ENCODE measurements at regions not wholly inside any gene's neighbourhood (a gene's known extent, or its start where the extent isn't known, plus 50 kb on each side); places are given as distances from the start of the nearest gene placed in this dataset.

GRCh38 chr19:28980236-28980868 is 232.6 kb downstream of the UQCRFS1 start:
- intact Hi-C loops (cut with DNase I), result no loop called here
- H3K4me3 ChIP-seq, result no peak overlapping the region
- H3K4me1 ChIP-seq (replicated peaks in 1 of 2), result no peaks in the 10 kb centered on the region
- H3K27ac ChIP-seq, result no peak overlapping the region
- no peak for DNase-seq
- no peaks in the 10 kb centered on the region for H3K9me3 ChIP-seq (replicated peaks in 1 of 3)
- H3K27me3 ChIP-seq, result no peaks in the 10 kb centered on the region
- WGBS, 4 donors, result 61 to 69% (median 63%) methylated on average over 7 of the region's 7 CpGs
- TF ChIP-seq CTCF (IDR thresholded peaks at IDR 0.05) (peak in 3 of 6 experiments; percentile 6 to 19 (median 17)), POLR2A (IDR thresholded peaks at IDR 0.05) (no peak)
- no peaks in the 10 kb centered on the region for H3K36me3 ChIP-seq (replicated peaks in 1 of 2)

GRCh38 chr19:28977826-28978225 is 235.1 kb downstream of the UQCRFS1 start:
- H3K27ac ChIP-seq, result no peak overlapping the region
- WGBS, 4 donors, result 80 to 91% (median 86%) methylated on average over 5 of the region's 5 CpGs
- H3K9me3 ChIP-seq (replicated peaks in 1 of 3), result no peaks in the 10 kb centered on the region
- TF ChIP-seq CTCF (IDR thresholded peaks at IDR 0.05) (no peak), POLR2A (IDR thresholded peaks at IDR 0.05) (no peak)
- no peaks in the 10 kb centered on the region for H3K4me1 ChIP-seq (replicated peaks in 1 of 2)
- no peak overlapping the region for H3K4me3 ChIP-seq
- no peak for DNase-seq
- no peaks in the 10 kb centered on the region for H3K36me3 ChIP-seq (replicated peaks in 1 of 2)
- intact Hi-C loops (cut with DNase I), result no loop called here
- H3K27me3 ChIP-seq, result no peaks in the 10 kb centered on the region

DNA sequence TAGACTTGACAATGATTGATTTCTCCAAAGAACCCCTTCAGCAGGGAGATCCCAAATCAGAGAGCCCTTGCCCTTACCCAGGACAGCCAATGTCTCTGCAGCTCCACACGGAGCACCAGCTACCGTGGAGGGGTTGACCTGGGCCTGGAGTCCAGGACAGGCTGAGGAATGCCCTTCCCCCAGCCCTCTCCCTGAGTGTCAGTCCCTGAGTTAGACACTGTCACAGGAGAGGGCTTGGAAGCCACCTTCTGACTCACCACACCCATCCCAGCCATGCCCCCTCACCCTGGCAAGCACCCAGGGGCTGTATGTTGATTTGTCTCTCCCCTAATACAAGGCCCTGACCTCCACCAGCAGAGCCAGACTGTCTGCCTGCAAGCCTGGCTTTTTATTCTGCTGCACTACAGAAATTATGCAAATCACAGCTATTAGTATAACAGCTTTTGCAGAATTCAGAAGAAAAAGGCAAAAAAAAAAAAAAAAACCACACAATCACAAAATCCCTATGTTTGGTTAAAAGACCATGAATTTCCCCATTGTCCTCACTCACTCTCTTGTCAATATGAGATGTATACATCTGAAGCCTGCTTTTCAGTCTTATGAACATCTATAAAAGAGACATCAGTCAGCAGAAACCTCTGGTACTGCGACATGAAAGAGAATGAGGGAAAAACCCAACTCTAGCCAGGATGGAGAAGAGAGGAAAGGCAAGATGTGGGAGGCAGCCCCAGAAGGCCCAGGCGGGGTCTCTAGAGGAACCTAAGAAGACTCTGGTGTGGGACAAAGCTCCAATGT is 240.7 kb downstream of the UQCRFS1 start:
- intact Hi-C loops (cut with DNase I), result no loop called here
- Histone ChIP-seq H3K9me3 (replicated peaks in 1 of 3) (no peaks in the 10 kb centered on the region), H3K4me3 (no peak overlapping the region), H3K4me1 (replicated peaks in 1 of 2) (peaks cover 5 to 16% of the 10 kb centered on the region in 2 donors), H3K36me3 (replicated peaks in 1 of 2) (no peaks in the 10 kb centered on the region), H3K27me3 (no peaks in the 10 kb centered on the region), H3K27ac (no peak overlapping the region)
- 56 to 70% (median 57%) methylated on average over 4 of the region's 4 CpGs for WGBS, 4 donors
- peak; percentile 31 to 65 (median 49) for DNase-seq
- TF ChIP-seq CTCF (IDR thresholded peaks at IDR 0.05), result no peak
- TF ChIP-seq POLR2A (IDR thresholded peaks at IDR 0.05), result no peak

DNA sequence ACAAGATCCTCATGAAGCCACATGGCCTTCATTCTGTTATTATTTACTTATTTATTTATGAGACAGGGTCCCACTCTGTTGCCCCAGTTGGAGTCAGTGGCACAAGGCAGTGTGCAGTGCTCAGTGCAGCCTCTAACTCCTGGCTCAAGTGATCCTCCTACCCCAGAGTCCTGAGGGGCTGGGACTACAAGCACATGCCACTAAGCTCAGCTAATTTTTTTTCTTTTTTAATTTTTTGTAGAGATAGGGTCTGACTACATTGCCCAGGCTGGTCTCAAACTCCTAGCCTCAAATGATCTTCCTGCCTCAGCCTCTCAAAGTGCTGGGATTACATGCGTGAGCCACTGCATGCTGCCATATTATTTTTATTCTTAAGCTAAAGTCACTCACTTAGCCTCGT is 241.4 kb downstream of the UQCRFS1 start:
- Histone ChIP-seq H3K9me3 (replicated peaks in 1 of 3) (no peaks in the 10 kb centered on the region), H3K4me3 (no peak overlapping the region), H3K27ac (no peak overlapping the region), H3K36me3 (replicated peaks in 1 of 2) (no peaks in the 10 kb centered on the region), H3K4me1 (replicated peaks in 1 of 2) (peaks cover 5 to 16% of the 10 kb centered on the region in 2 donors), H3K27me3 (no peaks in the 10 kb centered on the region)
- TF ChIP-seq CTCF (IDR thresholded peaks at IDR 0.05) (no peak), POLR2A (IDR thresholded peaks at IDR 0.05) (no peak)
- 86 to 93% (median 91%) methylated on average over 2 of the region's 2 CpGs for WGBS, 4 donors
- intact Hi-C loops (cut with DNase I), result no loop called here
- DNase-seq, result no peak
